ENCODE measurements at regions not wholly inside any gene's neighbourhood (a gene's known extent, or its start where the extent isn't known, plus 50 kb on each side); places are given as distances from the start of the nearest gene placed in this dataset.

DNA sequence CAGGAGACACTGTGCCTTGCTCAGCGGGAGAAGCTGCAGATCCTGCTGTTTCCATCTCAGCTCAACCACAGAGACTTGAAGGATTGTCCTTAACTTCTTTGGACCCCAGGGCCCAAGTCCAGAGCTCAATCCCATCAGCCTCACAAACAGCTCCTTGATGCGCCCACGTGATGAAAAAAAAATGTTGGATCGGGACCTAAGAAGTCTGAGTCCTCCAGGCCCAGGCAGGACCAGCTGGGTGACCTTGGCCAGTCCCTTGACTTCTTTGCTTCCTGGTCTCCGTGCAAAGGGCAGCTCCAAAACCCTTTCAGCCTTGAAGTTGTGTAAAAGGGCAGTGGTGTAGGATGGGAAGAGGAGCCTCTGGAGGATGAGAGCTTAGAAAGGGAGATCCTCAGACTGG lies 175.5 kb downstream of the ZFP36L2 start:
- DNase-seq, result no peak

DNA sequence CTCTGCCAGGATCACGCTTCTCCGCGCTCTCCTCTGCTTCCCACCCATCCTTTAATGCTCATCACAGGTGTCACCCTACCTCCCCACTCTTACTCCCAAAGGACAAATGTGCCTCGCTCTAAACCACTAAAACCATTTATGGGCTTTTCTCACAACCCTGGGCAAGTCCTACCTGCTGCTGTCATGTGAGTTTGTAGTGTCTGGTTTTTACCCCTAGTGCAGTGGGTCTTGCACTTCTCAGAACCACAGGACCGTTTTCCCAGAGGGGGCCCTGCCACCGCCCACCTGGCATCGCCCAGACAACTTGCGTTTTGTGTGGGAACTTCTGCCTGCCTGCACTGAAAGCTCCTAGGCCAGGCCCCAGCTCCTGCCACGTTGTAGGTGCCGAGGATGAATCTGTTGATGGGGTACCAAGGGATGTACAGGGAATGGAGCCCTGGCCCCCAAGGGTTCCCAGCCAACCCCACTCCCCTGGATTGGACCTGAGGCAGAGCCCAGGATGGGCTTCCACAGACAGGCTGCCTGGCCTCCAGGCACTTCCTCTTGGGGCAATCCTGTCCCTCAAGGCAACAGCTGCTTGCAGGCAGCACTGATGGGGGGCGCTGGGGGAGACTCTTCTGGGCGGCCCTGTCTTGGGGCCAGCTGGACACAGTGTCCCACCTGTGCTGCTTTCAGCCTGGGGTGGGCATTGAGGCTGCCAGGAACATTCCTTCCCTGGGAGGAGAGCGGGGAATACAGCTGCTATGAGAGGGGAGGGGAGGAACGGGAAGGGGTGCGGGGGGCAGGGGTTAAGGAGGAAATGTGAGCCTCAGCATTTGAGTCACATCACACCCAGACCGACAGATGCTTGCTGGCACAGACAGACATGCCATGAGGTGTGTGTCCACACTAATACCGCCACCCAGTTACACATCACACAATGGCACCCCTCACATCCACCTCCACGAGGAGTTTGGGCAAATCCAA lies 176.3 kb downstream of the ZFP36L2 start:
- DNase-seq, result no peak

DNA sequence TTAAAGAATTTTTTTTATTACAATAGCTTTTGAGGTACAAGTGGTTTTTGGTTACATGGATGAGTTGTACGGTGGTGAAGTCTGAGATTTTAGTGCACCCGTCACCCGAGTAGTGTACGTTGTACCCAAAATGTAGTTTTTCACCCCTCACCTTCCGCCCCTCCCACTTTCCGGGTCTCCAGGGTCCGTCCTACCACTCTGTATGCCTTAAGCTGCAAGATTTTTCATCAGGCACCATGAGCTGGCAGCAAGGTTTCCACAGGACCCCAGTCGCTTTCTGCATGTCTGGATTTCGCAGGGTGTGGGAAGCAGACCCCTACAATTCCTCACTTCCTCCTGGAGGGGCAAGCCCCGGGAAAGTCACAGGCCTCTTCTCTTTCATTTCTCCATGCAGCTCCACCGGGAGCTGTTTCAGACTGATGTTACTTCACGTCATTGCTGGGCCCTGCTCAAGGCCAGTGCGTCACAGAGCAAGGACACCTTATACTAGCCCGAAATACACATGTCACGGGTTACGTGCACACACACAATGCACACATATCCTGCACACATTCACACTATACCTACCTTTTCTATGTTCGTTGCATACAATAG lies 179.1 kb downstream of the ZFP36L2 start:
- DNase-seq, result no peak

- DNase-seq, result no peak
Observed at GRCh38 chr2:43045866-43046265, 180.5 kb downstream of the ZFP36L2 start.

- no peak for DNase-seq
Observed at GRCh38 chr2:43044093-43044681, 182.2 kb downstream of the ZFP36L2 start.

DNA sequence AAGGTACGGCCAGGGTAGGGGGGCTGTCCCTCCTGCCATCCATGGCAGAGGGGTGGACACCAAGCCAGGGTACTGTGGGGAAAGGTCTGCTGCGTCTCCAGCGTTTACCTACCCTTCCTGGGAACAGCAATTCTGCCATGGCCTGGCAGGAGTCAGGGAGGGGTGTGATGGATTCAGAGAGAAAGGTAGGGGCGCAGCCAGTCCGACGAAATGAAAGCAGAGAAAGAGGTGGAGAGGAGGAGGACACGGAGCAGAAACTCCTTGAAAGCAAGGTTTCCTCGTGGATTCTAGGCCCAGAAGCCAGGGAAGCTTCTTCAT lies 182.9 kb downstream of the ZFP36L2 start:
- DNase-seq, result no peak

GRCh38 chr2:43041661-43042360 lies 184.6 kb downstream of the ZFP36L2 start:
- DNase-seq, result no peak

GRCh38 chr2:43041173-43041591 lies 185.2 kb downstream of the ZFP36L2 start:
- no peak for DNase-seq

DNA sequence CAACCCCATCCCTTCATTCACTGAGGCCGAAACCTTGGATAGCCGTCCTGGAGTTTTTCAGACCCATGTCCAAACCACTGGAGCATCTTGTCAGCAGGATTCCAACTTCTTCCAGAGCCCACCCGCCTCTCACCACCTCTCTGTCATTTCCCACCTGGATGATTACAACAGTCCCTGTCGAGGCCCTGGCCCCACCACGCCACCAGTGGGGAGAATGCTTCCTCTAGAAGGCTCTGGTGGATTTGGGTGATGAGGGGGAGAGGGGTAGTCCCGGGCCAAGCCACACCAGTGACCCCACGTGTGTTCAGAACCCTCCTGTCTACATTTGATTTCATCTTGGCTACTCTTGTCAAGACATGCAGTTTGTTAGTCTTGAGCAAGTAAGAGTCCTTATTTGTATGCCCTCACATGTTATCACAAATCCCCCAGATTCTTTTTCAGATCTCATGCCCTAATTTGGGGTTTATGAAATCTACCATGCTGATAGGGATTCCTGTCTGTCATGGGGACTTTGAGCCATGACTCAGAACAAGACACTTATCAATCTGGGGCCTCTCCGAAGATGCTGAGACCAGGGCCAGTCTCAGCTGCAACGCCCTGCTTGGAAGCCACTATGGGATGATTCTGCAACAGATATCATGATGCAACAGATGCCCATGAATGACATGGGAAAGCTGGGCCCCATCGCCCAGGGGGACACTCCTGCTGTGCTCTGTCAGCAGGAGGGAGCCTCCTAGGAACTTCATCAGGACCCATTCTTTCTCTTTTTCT lies 186.1 kb downstream of the ZFP36L2 start:
- DNase-seq, result no peak

GRCh38 chr2:43039376-43040080 lies 186.9 kb downstream of the ZFP36L2 start:
- DNase-seq, result no peak

GRCh38 chr2:43038696-43039094 lies 187.7 kb downstream of the ZFP36L2 start:
- no peak for DNase-seq

- no peak for DNase-seq
Observed at GRCh38 chr2:43038034-43038695, 188.2 kb downstream of the ZFP36L2 start.

DNA sequence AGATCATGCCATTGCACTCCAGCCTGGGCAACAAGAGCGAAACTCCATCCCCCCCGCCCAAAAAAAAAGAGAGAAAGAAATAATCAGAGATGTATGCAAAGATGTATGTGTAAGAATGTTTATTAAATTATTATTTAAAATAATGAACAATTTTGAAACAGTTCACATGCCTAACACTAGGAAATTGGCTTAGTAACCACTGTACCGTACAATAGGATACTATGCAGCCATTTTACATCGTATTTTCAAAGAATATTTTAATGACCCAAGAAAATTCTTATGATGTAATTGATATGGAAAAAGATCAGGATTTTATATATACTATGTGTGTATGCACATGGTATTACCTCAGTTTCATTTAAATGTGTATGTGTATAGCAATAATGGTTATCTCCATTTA lies 190.5 kb downstream of the ZFP36L2 start:
- no peak for DNase-seq

DNA sequence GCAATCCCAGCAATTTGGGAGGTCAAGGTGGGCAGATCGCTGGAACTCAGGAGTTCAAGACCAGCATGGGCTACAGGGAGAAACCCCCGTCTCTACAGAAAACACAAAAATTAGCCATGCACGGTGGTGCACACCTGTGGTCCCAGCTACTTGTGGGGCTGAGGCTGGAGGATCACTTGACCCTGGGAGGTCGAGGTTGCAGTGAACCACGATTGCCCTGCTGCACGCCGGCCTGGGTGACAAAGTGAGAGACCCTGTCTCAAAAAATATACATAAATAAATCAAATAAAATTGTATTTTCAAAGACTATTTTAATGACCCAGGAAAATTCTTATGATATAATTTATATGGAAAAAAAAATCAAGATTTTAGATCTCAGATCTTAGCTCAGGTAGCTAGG lies 191.5 kb downstream of the ZFP36L2 start:
- DNase-seq, result no peak

- DNase-seq, result no peak
Observed at GRCh38 chr2:43034242-43034619, 192.2 kb downstream of the ZFP36L2 start.

GRCh38 chr2:43033466-43034241 lies 192.8 kb downstream of the ZFP36L2 start:
- no peak for DNase-seq

DNA sequence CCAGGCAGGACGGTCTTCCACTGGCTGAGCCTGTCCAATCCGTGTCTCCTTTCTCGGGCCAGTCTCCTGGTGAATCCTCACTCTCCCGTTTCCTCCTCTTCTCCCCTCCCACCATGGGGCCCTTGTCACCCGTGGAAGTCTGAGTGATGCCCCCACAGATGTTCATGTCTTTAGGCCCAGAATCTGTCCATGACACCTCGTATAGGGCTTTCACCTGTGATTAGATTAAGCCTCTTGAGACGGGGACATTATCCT lies 193.5 kb downstream of the ZFP36L2 start:
- no peak for DNase-seq

DNA sequence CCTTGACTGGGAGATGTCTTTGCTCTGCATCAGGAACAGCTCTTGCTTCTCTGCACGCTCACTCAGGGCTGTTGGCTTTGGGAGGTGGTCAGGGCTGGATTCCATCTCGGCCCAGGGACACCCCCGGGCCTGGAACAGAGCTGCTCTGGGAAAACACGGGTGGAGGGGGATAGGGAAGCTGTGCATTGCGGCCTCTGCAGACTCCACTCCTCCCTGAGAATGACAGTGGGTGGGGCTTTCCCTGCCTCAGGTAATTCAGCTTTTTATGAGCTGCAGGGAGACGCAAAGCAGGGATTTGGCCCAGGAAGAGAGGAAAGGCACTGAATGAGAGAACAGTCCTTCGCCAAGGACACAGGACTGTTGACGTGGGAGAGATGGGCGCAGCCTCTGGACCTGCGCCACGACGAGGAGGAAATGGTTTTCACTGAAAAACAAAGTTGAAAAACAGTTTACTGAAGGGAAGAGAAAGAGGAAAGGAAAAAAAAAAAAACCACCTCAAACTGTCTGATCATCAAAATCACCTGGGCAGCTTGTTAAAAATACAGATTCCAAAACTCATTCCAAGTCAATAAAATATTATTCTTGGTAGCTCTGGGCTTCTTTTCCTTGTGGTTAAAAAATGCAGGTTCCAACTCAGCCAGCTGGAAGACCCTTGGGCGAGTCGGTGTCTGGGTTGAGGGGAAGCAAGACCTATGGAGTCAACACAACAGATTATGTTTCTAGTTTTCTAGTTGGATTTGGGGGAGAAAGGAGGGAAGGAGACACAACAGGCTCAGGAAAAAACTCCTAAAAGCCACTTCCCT lies 194.0 kb downstream of the ZFP36L2 start:
- DNase-seq, result no peak

GRCh38 chr2:43031471-43032212 lies 194.8 kb downstream of the ZFP36L2 start:
- DNase-seq, result no peak
